Omental fat pad (tissue), 3 donors: ENCODE measurements at regions not wholly inside any gene's neighbourhood (a gene's known extent, or its start where the extent isn't known, plus 50 kb on each side); places are given as distances from the start of the nearest gene placed in this dataset.

ENCODE experiments used
- ATAC-seq: fragments of 150-250 bp; one replicate; pipeline ENCODE4 v1.9.1; 2016; ENCODE audit warnings: mild to moderate bottlenecking, moderate library complexity; ENCODE audit not compliant: low FRiP score
- DNase-seq: peaks from one replicate; pipeline ENCODE4 v3.0.0-alpha.2; 2019; ENCODE audit warnings: low spot score
- TF ChIP-seq, protein P1 (sequence below), 3 donors: fragments of 450-650 bp; IDR thresholded peaks; one replicate each; pipeline ENCODE4 v1.5.1; 2016 to 2017; ENCODE audit warnings: antibody characterized with exemption in 3 of 3, mild to moderate bottlenecking in 3 of 3, moderate library complexity in 2 of 3

DNA sequence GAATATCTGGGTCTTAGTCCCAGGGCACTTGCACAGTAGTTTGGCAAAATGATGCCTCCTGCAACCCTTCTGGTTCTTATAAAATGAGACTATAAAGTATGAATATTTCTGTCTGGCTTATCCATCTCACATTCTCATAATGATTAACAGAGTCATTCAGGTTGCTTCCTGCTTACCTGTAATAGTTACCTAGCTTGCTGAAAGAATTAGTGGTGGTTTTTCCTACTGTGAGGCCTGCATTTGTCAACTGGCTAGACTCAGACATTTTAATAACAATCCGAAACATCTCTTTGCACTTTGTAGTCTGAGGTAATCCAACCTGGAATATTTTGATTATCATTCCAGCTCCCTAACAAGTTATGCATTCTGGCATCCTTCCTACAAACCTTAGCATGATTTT lies 75.6 kb upstream of the POU1F1 start:
- ATAC-seq, result no peak
- DNase-seq, result no peak
- TF ChIP-seq, protein P1, sequence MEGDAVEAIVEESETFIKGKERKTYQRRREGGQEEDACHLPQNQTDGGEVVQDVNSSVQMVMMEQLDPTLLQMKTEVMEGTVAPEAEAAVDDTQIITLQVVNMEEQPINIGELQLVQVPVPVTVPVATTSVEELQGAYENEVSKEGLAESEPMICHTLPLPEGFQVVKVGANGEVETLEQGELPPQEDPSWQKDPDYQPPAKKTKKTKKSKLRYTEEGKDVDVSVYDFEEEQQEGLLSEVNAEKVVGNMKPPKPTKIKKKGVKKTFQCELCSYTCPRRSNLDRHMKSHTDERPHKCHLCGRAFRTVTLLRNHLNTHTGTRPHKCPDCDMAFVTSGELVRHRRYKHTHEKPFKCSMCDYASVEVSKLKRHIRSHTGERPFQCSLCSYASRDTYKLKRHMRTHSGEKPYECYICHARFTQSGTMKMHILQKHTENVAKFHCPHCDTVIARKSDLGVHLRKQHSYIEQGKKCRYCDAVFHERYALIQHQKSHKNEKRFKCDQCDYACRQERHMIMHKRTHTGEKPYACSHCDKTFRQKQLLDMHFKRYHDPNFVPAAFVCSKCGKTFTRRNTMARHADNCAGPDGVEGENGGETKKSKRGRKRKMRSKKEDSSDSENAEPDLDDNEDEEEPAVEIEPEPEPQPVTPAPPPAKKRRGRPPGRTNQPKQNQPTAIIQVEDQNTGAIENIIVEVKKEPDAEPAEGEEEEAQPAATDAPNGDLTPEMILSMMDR (IDR thresholded peaks at IDR 0.05), result no peak

DNA sequence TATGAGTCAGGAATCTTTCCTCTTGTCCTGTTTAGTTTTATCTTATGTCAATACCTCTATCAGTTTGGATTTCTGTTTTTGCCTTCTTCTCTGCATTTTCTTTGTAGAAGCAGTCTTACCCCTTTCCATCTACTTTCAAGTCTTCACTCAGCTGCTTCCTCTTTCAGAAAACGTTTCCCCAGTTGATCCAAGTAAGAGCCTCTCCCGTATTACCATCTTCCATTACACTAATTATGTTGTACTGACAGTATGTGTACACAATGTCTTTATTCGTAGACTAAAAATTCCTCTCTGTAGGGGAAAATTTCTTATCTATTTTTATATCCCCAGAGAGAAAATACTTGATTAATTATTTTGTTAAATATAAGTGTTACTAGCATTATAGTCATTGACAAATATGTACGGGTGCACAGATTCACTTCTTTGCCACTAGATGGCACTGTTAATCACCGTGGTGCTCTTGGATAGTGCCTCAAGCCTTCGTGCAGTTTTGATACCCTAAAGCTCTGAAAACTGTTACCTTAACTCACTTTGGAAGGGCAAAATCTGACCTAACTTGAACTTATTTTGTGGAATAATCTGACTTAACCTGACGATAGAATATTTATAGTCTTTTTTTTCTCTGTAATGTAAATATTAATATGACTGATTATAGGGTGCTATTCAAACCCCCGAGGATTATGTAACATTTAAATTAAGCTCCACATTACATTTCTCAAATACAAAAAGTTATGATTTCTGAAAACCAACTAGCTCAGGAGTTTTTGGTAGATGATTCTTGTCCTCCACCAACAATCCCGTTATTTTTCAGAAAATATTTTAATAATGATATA lies 74.2 kb upstream of the POU1F1 start:
- DNase-seq (no peak), ATAC-seq (no peak)
- TF ChIP-seq, protein P1 (IDR thresholded peaks at IDR 0.05), result no peak

DNA sequence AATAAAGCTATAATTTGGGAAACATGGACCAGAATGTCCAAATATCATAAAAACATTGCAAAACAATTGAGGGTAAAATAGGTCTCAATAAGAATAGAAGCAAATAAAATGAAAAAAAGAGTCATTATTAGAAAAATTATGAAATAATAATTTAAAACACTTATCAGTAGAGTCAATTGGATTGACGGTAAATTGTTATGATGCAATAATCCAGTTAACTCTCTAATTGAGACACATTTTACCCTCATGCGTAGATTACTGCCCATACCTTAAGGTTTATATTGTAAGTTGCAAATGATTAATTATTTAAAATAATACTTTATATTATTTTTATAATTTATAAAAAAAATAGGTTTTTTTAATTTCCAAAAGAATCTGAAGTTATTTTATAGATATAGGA lies 73.4 kb upstream of the POU1F1 start:
- DNase-seq (no peak), ATAC-seq (no peak)
- TF ChIP-seq, protein P1 (IDR thresholded peaks at IDR 0.05), result no peak

DNA sequence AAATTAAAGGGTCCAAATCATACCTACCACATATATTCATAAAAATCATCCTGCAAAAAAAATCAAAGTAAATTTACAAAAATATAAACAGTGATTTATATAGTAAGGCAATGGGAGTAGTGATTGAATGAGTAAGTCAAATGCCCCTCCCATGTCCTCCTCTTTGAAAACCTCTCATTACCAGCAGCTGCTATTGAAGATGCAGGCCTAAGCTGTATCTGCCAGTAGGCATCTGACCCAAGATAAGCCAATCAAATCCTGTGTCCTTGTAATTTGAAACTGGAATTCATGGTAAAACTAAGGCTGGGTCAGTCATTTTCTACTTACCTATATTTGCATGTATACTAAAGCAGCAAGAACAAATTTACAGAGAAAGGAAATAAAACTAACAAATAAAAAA lies 60.4 kb upstream of the POU1F1 start:
- ATAC-seq, result no peak
- DNase-seq, result no peak

DNA sequence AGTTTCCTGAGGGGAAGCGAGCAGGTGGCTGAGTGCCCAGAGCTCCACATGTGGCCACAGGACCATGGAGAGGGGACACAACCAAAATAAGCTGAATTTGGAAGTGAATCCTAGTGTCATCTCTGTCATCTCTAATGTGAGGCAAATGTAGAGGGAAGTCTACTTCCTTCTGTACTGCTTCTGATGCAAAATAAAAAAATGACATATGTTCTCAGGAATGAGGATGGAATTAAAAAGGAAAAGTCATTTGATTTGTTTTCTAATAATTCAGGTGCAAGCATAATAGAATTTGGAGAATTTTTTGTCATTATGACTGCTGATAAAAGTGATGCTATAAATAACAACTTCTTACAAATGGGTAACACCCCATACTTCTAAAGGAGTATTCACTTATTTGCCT lies 59.5 kb upstream of the POU1F1 start:
- TF ChIP-seq, protein P1 (IDR thresholded peaks at IDR 0.05), result no peak
- DNase-seq (no peak), ATAC-seq (no peak)

More for the DNA sequence above, 60.4 kb upstream of the POU1F1 start:
- TF ChIP-seq, protein P1 (IDR thresholded peaks at IDR 0.05), result no peak

DNA sequence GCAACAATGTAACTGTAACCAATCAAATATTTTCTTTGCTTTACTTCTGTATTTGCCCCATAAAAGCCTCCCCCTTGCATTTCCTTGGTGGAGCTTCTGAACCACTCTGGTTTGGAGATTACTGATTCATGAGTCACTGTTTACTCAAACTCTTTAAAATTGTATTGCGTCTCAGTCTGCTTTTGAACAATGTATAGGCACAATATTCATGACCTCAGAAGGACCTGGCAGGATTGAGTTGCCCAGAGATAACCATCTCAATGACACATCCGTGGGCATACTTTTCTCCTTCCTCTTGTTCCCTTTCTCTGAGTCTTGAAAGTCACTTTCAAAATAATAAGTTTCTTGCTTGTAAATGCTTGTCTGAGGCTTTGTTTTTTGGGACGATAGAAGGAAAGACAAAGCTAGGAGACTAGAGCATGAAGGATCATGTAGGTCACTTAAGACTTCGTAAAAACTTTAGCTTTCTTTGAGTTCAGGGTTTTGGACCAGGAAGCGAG lies 57.1 kb upstream of the POU1F1 start:
- TF ChIP-seq, protein P1 (IDR thresholded peaks at IDR 0.05), result no peak
- ATAC-seq, result no peak
- DNase-seq, result no peak

DNA sequence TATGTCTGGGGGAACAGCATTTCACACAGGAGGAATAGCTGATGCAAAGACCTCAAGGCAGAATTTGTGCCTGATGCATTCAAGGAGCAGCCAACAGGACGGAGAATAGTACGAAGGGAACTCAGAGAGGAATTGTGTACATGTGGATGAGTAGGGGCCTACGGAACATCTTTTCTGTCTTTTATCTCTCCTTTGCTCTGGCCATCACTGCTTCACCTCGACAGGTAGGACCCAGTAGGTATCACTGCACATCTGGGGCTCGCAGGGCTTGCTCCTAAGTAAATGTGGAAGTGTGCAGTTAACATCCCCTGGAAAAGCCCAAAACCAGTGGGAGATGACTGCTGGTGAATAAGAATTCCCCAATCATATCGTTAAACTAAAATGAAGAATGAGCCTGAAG lies 56.4 kb upstream of the POU1F1 start:
- TF ChIP-seq, protein P1 (IDR thresholded peaks at IDR 0.05), result no peak
- DNase-seq (no peak), ATAC-seq (no peak)
